Esophagus (tissue), 2 donors: ENCODE measurements at regions not wholly inside any gene's neighbourhood (a gene's known extent, or its start where the extent isn't known, plus 50 kb on each side); places are given as distances from the start of the nearest gene placed in this dataset.

Source experiments
- H3K27ac ChIP-seq, 2 donors: one replicate each; pipeline ENCODE4 v1.5.1; 2013; ENCODE audit warnings: low read depth in 2 of 2, mild to moderate bottlenecking in 2 of 2, inconsistent platforms in 1 of 2, low read length in 1 of 2, moderate library complexity in 1 of 2
- H3K27me3 ChIP-seq, 2 donors: one replicate each; pipeline ENCODE4 v1.6.1; 2013; ENCODE audit warnings: low read length in 2 of 2, control low read depth in 1 of 2, mild to moderate bottlenecking in 1 of 2; ENCODE audit not compliant: insufficient read depth in 2 of 2, control insufficient read depth in 1 of 2
- H3K36me3 ChIP-seq, 2 donors: one replicate each; pipeline ENCODE4 v1.6.1; 2013; ENCODE audit warnings: low read length in 1 of 2; ENCODE audit not compliant: control insufficient read depth in 2 of 2, insufficient read depth in 2 of 2
- H3K4me1 ChIP-seq, 2 donors: one replicate each; pipeline ENCODE4 v1.6.1; 2013; ENCODE audit warnings: low read length in 1 of 2; ENCODE audit not compliant: control insufficient read depth in 2 of 2, insufficient read depth in 2 of 2
- H3K4me3 ChIP-seq, 2 donors: one replicate each; pipeline ENCODE4 v1.5.1; 2013; ENCODE audit warnings: low read length in 2 of 2, mild to moderate bottlenecking in 2 of 2, low read depth in 1 of 2, moderate library complexity in 1 of 2
- H3K9me3 ChIP-seq, 2 donors: one replicate each; pipeline ENCODE4 v1.6.1; 2013; ENCODE audit warnings: mild to moderate bottlenecking in 2 of 2, low read depth in 1 of 2, low read length in 1 of 2, moderate library complexity in 1 of 2; ENCODE audit not compliant: control insufficient read depth in 2 of 2, insufficient read depth in 1 of 2
- WGBS, 2 donors: extraction: QIAGEN DNeasy Blood & Tissue Kit; methylation state at CpG; one replicate each; pipeline ENCODE4 v1.1.7; 2013; 5-methylcytosine and 5-hydroxymethylcytosine counted together
- donor health status: healthy with polysubstance abuse.
- donor health status: Bipolar disorder and iron deficiency.

DNA sequence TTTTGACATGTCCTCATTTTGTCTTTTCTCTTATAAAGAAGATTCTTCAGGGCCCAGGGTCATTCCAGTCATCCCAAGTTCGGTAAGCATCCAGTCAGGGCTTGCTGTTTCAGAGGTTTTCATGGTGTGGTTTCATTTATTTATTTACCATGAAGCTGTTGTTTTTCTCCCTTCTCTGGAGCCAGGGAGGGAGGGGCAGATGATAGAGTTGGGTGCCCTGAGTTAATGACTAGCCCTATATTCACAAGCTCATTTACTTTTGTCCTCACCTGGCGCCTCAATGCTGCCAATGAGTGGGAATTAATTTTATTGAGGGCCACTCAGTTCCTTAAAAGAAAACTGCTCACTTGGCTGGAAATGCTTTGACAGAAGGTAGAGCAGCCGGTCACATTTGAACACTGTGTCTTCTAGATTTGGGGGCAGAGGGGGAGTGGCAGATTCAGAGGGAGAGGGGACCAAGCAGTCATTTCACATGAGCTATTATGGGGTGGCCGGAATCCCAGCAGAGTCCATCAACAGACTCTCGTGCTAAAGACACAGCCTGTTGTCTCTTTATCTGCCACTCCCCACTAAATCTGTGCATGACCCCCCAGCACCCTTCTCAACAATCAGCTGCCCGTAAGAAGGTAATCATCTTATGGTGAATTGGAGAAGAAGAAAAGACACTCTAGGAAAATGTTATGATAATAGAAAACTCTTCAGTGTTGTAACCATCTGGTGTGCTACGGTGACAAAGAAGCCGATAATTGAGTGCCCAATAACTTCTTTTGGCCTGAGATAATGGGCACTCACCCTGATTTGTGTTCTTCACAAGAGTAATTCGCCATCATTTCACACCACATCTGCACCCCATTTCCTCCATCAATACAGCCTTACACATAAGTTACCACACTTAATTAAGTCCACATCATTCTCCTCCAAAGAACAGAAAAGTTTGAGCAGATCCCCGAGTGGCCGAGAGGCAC, 573.5 kb upstream of the JAG1 start:
- no peaks in the 10 kb centered on the region for H3K27me3 ChIP-seq
- no peaks in the 10 kb centered on the region for H3K9me3 ChIP-seq
- H3K36me3 ChIP-seq: no peaks in the 10 kb centered on the region
- 88 to 93% methylated on average over 11 of the region's 11 CpGs for WGBS, 2 donors
- H3K4me1 ChIP-seq: no peaks in the 10 kb centered on the region
- H3K27ac ChIP-seq: no peak overlapping the region
- no peak overlapping the region for H3K4me3 ChIP-seq

DNA sequence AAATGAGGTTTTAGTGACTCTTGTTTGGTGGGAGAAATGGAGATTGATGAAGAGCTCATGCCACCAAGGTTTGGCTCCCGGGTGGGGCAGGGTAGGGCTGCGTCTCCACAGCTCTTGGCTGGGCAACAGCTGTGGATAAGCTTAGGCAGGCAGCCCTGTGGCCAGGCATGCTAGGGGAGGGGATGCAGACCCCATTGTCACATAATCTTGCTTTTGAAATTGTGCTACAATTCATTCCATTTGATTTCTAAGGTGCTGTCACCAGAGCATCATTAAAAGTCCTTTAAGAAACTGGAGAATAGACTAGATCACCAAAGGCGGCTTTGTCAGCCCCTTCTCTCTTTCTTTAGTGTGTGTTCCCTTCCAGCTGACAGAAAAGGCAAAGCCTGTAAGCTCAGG, 574.2 kb upstream of the JAG1 start:
- Histone ChIP-seq H3K4me1 (no peaks in the 10 kb centered on the region), H3K4me3 (no peak overlapping the region), H3K27ac (no peak overlapping the region), H3K9me3 (no peaks in the 10 kb centered on the region), H3K27me3 (no peaks in the 10 kb centered on the region), H3K36me3 (no peaks in the 10 kb centered on the region)
- 77 to 79% methylated on average over 3 of the region's 3 CpGs for WGBS, 2 donors

DNA sequence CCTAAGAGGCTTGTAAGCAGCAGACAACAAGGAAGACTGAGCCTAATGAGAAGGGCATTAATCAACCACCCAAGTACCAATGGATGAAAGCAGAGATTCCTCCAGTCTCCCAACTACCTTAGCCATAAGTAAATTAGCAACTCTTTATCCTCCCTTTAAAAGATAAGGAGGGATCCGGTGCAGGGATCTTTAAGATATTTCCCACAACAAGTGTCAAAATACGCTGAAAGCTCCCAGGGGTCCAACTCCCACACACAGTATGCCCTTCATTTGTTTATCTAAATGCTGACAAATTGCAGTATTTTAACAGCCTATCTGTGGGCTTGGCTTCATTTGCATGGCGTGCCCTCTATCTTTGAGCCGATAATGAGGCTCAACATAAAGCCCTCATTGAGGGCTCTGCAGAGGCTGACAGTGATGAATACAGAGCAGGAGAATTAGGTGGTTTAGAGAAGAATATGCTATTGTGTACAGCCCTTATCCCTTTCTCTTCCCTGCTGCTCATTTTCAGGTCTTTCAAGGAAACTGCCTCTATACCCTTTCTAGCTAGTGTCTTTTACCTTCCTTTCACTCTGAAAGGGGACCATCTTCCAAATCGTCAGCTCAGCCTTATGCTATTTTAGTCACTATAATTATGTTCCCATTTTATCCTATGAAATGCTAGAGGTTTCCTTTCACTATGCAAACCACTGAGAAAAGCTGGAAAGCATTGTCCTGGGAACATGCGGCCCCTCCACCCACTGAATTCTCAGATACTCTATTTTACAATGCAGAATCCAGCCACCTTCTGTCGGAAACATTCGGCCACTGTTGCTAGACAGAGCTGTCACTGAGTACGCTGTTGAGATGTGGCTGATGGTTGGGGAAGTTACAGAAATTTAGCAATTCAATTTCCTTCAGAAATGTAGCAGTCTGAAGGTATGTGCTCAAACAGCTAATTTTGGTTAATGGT, 575.2 kb upstream of the JAG1 start:
- Histone ChIP-seq H3K27ac (no peak overlapping the region), H3K27me3 (no peaks in the 10 kb centered on the region), H3K36me3 (no peaks in the 10 kb centered on the region), H3K9me3 (no peaks in the 10 kb centered on the region), H3K4me1 (no peaks in the 10 kb centered on the region), H3K4me3 (no peak overlapping the region)
- WGBS, 2 donors: 51 to 57% methylated on average over 9 of the region's 9 CpGs

DNA sequence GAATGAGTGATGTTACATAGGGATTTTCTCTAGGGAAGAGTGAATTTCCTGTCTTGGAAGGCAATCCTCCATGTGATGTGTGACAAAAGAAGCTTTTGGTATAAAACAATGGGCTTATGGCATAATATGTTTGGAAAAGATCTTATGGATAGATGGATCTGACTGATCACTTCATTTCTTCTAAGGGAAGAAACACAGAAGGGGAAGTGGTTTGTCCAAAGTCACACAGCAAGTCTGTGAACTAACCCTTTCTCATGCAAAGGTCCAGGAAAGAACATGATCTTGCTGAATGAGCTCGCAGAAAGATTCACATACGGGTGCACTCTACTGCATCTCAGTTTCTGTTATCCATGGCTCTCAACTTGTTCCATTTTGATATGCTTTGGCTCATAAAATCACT, 575.9 kb upstream of the JAG1 start:
- Histone ChIP-seq H3K4me3 (no peak overlapping the region), H3K27ac (no peak overlapping the region), H3K27me3 (no peaks in the 10 kb centered on the region), H3K9me3 (no peaks in the 10 kb centered on the region), H3K36me3 (no peaks in the 10 kb centered on the region), H3K4me1 (no peaks in the 10 kb centered on the region)
- 86 to 88% methylated on average over 2 of the region's 2 CpGs for WGBS, 2 donors

DNA sequence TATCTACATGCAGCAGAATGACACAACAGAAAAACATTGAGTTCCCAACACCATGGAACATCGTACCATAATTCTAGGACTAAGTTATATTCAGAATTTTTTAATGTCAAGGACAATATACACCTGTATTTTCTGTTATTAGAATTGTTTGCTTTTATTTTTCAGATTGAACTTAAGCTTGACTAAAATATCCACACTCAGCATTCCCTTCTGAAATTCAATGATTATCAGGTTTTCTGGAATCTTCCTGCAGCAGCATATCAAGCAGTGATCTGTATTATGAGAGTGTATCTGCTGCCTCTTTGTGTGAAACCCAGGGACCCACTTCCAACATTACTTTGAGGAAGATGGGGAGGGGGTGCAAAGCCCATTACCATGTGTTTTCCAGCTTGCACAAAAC, 578.6 kb upstream of the JAG1 start:
- Histone ChIP-seq H3K36me3 (no peaks in the 10 kb centered on the region), H3K4me3 (no peak overlapping the region), H3K27me3 (no peaks in the 10 kb centered on the region), H3K9me3 (no peaks in the 10 kb centered on the region), H3K4me1 (no peaks in the 10 kb centered on the region), H3K27ac (no peak overlapping the region)
- 89 to 95% methylated on average over 1 of the region's 1 CpG for whole genome bisulfite sequencing, 2 donors

DNA sequence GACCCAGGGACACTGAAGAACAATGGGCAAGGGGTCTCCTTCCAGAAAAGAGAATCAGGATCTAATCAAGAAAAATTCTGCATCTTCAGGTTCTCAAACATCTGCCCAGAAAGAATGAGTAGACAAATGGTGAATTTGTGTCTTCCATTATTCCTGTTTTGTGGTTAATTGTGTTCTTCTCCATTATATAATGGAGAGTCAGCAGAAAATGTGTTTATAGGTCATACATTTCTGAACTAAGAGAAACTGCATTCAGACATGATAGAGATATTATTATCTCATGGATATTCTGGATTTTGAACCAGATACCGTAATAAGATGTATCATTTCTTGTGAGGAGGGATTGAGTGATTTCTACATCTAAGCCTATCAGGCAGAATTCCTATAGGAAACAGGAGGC, 581.7 kb upstream of the JAG1 start:
- H3K9me3 ChIP-seq: no peaks in the 10 kb centered on the region
- H3K27ac ChIP-seq: no peak overlapping the region
- H3K4me1 ChIP-seq: no peaks in the 10 kb centered on the region
- no peaks in the 10 kb centered on the region for H3K27me3 ChIP-seq
- no peak overlapping the region for H3K4me3 ChIP-seq
- WGBS, 2 donors: 89 to 97% methylated on average over 1 of the region's 1 CpG
- no peaks in the 10 kb centered on the region for H3K36me3 ChIP-seq

DNA sequence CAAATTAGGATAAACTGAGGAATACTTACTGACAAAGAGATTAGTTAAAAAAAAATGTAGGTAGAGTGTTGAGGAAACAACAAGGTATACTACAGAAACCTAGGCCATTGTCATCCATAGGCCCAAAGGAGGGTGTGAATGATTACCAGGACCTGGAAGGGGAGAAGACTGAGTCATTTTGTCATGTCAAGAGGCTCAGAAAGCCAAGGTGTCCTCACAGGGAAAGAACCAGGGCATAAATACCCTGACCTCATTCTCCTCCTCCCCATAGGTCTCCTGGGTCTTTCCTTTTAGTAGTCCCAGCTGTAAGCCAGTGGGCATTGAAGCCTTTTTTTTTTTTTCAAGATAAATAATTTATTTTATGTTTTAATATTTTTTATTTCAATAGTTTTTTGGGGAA, 582.1 kb upstream of the JAG1 start:
- H3K4me1 ChIP-seq: no peaks in the 10 kb centered on the region
- H3K27ac ChIP-seq: no peak overlapping the region
- no peak overlapping the region for H3K4me3 ChIP-seq
- no peaks in the 10 kb centered on the region for H3K9me3 ChIP-seq
- H3K36me3 ChIP-seq: no peaks in the 10 kb centered on the region
- H3K27me3 ChIP-seq: no peaks in the 10 kb centered on the region

DNA sequence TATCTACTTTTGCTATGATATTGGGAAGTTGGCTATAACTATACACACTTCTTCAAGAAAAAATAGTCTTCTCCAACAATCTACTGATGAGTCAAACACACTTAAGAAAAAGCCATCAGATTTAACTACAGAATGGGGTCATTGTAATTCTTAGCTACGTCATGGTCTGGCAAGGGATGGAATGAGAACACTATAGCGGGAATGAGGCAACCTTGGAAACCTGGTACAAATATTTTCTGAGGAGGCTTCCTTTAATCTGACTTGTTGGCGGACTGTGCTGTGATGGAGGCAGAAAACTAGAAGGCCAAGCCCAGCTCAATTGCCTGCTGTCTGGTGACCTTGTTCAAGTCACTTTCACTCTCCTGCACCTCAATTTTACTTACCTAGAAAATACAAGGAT, 586.8 kb upstream of the JAG1 start:
- H3K9me3 ChIP-seq: no peaks in the 10 kb centered on the region
- no peak overlapping the region for H3K27ac ChIP-seq
- 87 to 88% methylated on average over 3 of the region's 3 CpGs for WGBS, 2 donors
- no peaks in the 10 kb centered on the region for H3K27me3 ChIP-seq
- no peaks in the 10 kb centered on the region for H3K36me3 ChIP-seq
- peaks cover 0 to 4% of the 10 kb centered on the region in 2 donors for H3K4me1 ChIP-seq
- no peak overlapping the region for H3K4me3 ChIP-seq

DNA sequence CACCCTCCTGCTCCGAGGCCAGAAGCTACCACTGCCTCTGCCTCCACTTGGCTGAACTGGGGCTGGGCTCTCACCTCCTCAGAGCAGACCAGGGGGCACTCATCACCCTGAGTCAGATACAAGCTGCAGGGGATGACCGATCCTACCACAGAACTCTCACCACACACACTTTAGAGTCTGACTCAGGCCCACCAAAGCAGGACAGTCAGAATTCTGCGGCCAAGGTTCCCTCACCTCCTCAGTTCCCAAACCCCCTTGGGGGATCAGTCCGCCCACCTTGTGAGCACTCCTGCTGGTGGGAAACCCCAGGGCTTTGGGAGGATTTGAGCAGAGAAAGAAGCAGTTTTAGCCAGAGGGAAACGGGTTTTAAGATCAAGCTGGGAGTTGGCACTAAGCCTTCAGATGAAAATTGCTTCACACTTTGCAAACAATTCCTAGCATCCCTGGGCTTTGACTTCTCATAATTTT, 587.8 kb upstream of the JAG1 start:
- Histone ChIP-seq H3K4me3 (no peak overlapping the region), H3K9me3 (no peaks in the 10 kb centered on the region), H3K36me3 (no peaks in the 10 kb centered on the region), H3K27me3 (no peaks in the 10 kb centered on the region), H3K27ac (no peak overlapping the region), H3K4me1 (peaks cover 0 to 4% of the 10 kb centered on the region in 2 donors)
- WGBS, 2 donors: 61% methylated on average over 5 of the region's 5 CpGs
